MM.1S (cell line): ENCODE measurements at regions not wholly inside any gene's neighbourhood (a gene's known extent, or its start where the extent isn't known, plus 50 kb on each side); places are given as distances from the start of the nearest gene placed in this dataset.
"Not testable (repeated sequence)": the region's sequence is repeated elsewhere in the genome, so short reads cannot be mapped to it uniquely, and the experiment has no call there.

Experiments used
- DNase-seq: peaks from one replicate; pipeline ENCODE4 v3.0.0-alpha.2; 2015
- H2AFZ ChIP-seq: fragments of 300-600 bp; sonication (generic); 2 replicates; pipeline ENCODE4 v1.6.0; 2016; ENCODE audit warnings: antibody characterized with exemption, low read length
- H3F3A ChIP-seq: fragments of 300-600 bp; sonication (generic); 2 replicates; pipeline ENCODE4 v1.6.1; 2016; ENCODE audit warnings: mild to moderate bottlenecking, antibody characterized with exemption, low read length, moderate library complexity, mixed read lengths; ENCODE audit not compliant: insufficient read depth
- H3K27ac ChIP-seq: fragments of 300-600 bp; sonication (generic); 2 replicates; pipeline ENCODE4 v1.5.1; 2016; ENCODE audit warnings: mild to moderate bottlenecking, low read length
- H3K27me3 ChIP-seq: fragments of 300-600 bp; sonication (generic); replicated peaks from 2 replicates; pipeline ENCODE4 v1.6.0; 2016; ENCODE audit warnings: low read length; ENCODE audit not compliant: insufficient read depth
- H3K36me3 ChIP-seq: fragments of 300-600 bp; sonication (generic); replicated peaks from 2 replicates; pipeline ENCODE4 v1.6.1; 2016; ENCODE audit warnings: mild to moderate bottlenecking, low read length, mixed read lengths; ENCODE audit not compliant: insufficient read depth
- H3K4me1 ChIP-seq: fragments of 300-600 bp; sonication (generic); 2 replicates; pipeline ENCODE4 v1.6.1; 2016; ENCODE audit warnings: low read length, mixed read lengths
- H3K4me2 ChIP-seq: fragments of 300-600 bp; sonication (generic); 2 replicates; pipeline ENCODE4 v1.6.0; 2016; ENCODE audit warnings: low read depth, low read length
- H3K4me3 ChIP-seq: fragments of 300-600 bp; sonication (generic); 2 replicates; pipeline ENCODE4 v1.5.1; 2016; ENCODE audit warnings: low read length, mixed read lengths
- H3K79me2 ChIP-seq: fragments of 300-600 bp; sonication (generic); 2 replicates; pipeline ENCODE4 v1.6.1; 2016; ENCODE audit warnings: mixed run types, low read length, mixed read lengths
- H3K9ac ChIP-seq: fragments of 300-600 bp; sonication (generic); 2 replicates; pipeline ENCODE4 v1.6.1; 2016; ENCODE audit warnings: low read length, mixed read lengths
- H3K9me2 ChIP-seq: fragments of 300-600 bp; sonication (generic); replicated peaks from 2 replicates; pipeline ENCODE4 v1.6.1; 2016; ENCODE audit warnings: mild to moderate bottlenecking, low read length, mixed read lengths; ENCODE audit not compliant: insufficient read depth
- H3K9me3 ChIP-seq: fragments of 300-600 bp; sonication (generic); replicated peaks from 2 replicates; pipeline ENCODE4 v1.6.1; 2016; ENCODE audit warnings: mild to moderate bottlenecking, low read length, mixed read lengths; ENCODE audit not compliant: insufficient read depth
- H4K20me1 ChIP-seq: fragments of 300-600 bp; sonication (generic); 2 replicates; pipeline ENCODE4 v1.6.1; 2016; ENCODE audit warnings: mild to moderate bottlenecking, low read length, moderate library complexity, mixed read lengths; ENCODE audit not compliant: insufficient read depth
- EZH2 ChIP-seq: fragments of 300-600 bp; sonication (generic); optimal IDR thresholded peaks from 2 replicates; pipeline ENCODE3; 2017; ENCODE audit warnings: low read depth, mild to moderate bottlenecking, antibody characterized with exemption, low read length, mixed read lengths
- EZH2phosphoT487 ChIP-seq: fragments of 300-600 bp; sonication (generic); IDR thresholded peaks from 2 replicates; pipeline ENCODE4 v1.6.1; 2018; ENCODE audit warnings: antibody characterized with exemption, low read length
- TF ChIP-seq, protein P1 (sequence below): fragments of 300-600 bp; sonication (generic); IDR thresholded peaks from 2 replicates; pipeline ENCODE4 v1.5.1; 2016; ENCODE audit warnings: antibody characterized with exemption, low read length, mixed read lengths

DNA sequence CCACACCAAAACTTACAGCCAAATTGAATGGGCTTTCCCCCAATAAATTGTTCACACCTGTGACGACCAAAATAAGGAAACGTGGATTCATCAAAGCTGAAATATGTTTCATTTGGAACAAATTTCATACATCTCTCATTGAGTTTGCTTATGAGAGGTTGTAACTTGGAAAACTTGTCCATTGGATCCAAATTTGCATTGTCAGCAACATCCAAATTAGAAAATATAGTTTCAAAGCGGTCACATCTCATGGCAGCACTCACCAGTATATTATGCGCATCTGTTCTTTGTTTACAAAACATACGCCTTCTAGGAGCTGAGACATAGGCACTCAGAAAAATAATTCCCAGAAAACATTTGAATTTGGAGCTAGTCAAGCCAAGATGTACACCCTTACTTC is 1028.2 kb upstream of the USP15 start:
- Histone ChIP-seq H3K79me2 (no peaks in the 10 kb centered on the region), H3K27me3 (no peaks in the 10 kb centered on the region), H3K9me2 (no peaks in the 10 kb centered on the region), H3K4me1 (no peaks in the 10 kb centered on the region), H3K9me3 (no peaks in the 10 kb centered on the region), H3K9ac (no peak overlapping the region), H3K4me2 (no peak overlapping the region), H3F3A (no peaks in the 10 kb centered on the region), H3K36me3 (no peaks in the 10 kb centered on the region), H3K4me3 (no peak overlapping the region), H3K27ac (no peak overlapping the region), H2AFZ (no peak overlapping the region), H4K20me1 (no peaks in the 10 kb centered on the region)
- no peak for DNase-seq
- TF ChIP-seq, protein P1, sequence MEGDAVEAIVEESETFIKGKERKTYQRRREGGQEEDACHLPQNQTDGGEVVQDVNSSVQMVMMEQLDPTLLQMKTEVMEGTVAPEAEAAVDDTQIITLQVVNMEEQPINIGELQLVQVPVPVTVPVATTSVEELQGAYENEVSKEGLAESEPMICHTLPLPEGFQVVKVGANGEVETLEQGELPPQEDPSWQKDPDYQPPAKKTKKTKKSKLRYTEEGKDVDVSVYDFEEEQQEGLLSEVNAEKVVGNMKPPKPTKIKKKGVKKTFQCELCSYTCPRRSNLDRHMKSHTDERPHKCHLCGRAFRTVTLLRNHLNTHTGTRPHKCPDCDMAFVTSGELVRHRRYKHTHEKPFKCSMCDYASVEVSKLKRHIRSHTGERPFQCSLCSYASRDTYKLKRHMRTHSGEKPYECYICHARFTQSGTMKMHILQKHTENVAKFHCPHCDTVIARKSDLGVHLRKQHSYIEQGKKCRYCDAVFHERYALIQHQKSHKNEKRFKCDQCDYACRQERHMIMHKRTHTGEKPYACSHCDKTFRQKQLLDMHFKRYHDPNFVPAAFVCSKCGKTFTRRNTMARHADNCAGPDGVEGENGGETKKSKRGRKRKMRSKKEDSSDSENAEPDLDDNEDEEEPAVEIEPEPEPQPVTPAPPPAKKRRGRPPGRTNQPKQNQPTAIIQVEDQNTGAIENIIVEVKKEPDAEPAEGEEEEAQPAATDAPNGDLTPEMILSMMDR: no peak
- TF ChIP-seq EZH2phosphoT487 (no peak), EZH2 (no peak)

DNA sequence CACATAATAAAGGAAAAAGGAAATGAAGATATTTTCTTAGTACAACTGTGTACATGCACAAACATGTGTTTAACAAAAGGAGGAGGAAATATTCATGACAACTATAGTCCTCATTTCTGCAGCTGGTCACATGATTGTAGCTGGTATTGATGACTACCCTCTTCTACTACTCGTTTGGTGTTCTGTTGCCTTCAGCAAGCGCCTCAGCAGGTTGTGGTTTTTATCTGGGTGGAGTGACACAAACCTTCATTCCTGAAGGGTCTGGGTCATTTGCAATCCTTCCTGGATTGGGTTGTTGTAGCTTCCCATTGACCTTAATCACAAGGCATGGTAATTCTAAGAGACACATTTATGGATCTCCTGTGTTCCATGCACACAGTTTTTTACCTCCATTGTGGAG is 1009.9 kb upstream of the USP15 start:
- Histone ChIP-seq H3K4me2 (no peak overlapping the region), H3K27me3 (no peaks in the 10 kb centered on the region), H4K20me1 (no peaks in the 10 kb centered on the region), H3F3A (no peaks in the 10 kb centered on the region), H3K79me2 (no peaks in the 10 kb centered on the region), H3K9ac (no peak overlapping the region), H3K4me3 (no peak overlapping the region), H3K9me2 (no peaks in the 10 kb centered on the region), H3K36me3 (no peaks in the 10 kb centered on the region), H3K4me1 (no peaks in the 10 kb centered on the region), H3K9me3 (no peaks in the 10 kb centered on the region), H2AFZ (no peak overlapping the region), H3K27ac (no peak overlapping the region)
- TF ChIP-seq, protein P1: no peak
- TF ChIP-seq EZH2 (no peak), EZH2phosphoT487 (no peak)
- DNase-seq: no peak

DNA sequence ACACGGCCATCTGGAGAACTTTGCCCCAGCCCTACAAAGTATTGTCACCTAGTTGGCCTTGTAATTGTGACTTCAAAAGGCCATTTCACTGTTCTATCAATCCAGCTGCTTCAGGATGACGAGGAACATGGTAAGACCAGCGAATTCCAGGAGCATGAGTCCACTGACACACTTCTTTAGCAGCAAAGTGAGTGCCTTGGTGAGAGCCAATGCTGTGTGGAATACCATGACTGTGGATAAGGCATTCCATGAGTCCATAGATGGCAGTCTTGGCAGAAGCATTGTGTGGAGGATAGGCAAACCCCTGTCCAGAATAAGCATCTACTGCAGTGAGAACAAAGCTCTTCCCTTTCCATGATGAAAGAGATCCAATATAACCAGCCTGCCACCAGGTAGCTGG is 1009.1 kb upstream of the USP15 start:
- no peak for DNase-seq
- H3K4me2 ChIP-seq: no peak overlapping the region
- H3K27ac ChIP-seq: no peak overlapping the region
- no peaks in the 10 kb centered on the region for H3K9me2 ChIP-seq
- no peaks in the 10 kb centered on the region for H3K27me3 ChIP-seq
- H3F3A ChIP-seq: no peaks in the 10 kb centered on the region
- TF ChIP-seq EZH2phosphoT487: no peak
- no peak for TF ChIP-seq EZH2
- TF ChIP-seq, protein P1: no peak
- no peak overlapping the region for H2AFZ ChIP-seq
- no peaks in the 10 kb centered on the region for H3K36me3 ChIP-seq
- no peaks in the 10 kb centered on the region for H3K79me2 ChIP-seq
- no peak overlapping the region for H3K9ac ChIP-seq
- no peak overlapping the region for H3K4me3 ChIP-seq
- no peaks in the 10 kb centered on the region for H3K4me1 ChIP-seq
- H3K9me3 ChIP-seq: no peaks in the 10 kb centered on the region
- no peaks in the 10 kb centered on the region for H4K20me1 ChIP-seq

DNA sequence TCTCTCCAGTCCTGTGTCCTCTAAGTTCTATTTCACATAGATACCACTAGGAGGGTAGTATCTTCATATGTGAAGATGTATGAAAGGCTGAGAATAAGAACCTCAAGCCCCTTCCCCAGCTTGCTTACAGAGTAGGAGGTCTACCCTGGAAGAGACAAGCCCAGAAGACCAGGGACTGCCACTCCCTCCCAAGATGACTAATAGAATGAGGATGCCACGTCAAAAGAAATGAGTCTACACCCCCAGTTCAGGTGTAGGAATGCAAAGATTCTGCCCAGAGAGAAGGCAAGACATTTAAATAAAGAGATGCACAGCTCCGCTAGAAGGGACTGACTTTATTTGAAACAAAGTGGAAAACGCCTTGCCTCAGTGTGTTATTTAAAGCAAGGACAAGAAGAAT is 1006.0 kb upstream of the USP15 start:
- no peak overlapping the region for H3K4me2 ChIP-seq
- no peaks in the 10 kb centered on the region for H3K9me3 ChIP-seq
- no peaks in the 10 kb centered on the region for H3K4me1 ChIP-seq
- 0 out of 2 replicates have a peak, but pooled peaks cover 3% of the 10 kb centered on the region for H3K9me2 ChIP-seq
- H3K9ac ChIP-seq: no peak overlapping the region
- TF ChIP-seq EZH2 (no peak), EZH2phosphoT487 (no peak)
- TF ChIP-seq, protein P1: no peak
- no peaks in the 10 kb centered on the region for H3K36me3 ChIP-seq
- H4K20me1 ChIP-seq: no peaks in the 10 kb centered on the region
- no peaks in the 10 kb centered on the region for H3K79me2 ChIP-seq
- H3K4me3 ChIP-seq: no peak overlapping the region
- no peaks in the 10 kb centered on the region for H3F3A ChIP-seq
- H3K27me3 ChIP-seq: no peaks in the 10 kb centered on the region
- H2AFZ ChIP-seq: no peak overlapping the region
- H3K27ac ChIP-seq: no peak overlapping the region
- no peak for DNase-seq

DNA sequence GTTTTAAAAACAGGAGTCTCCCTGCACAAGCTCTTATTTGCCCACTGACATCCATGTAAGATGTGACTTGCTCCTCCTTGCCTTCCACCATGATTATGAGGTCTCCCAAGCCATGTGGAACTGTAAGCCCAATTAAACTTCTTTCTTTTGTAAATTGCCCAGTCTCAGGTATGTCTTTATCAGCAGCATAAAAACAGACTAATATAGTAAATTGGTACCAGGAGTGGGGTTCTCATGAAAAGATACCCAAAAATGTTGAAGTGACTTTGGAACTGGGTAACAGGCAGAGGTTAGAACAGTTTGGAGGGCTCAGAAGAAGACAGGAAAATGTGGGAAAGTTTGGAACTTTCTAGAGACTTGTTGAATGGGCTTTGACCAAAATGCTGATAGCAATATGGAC is 995.9 kb upstream of the USP15 start:
- not testable (repeated sequence) for H3K4me3 ChIP-seq, H3K9ac ChIP-seq, H3K27me3 ChIP-seq, H3K9me2 ChIP-seq, DNase-seq, H3K4me2 ChIP-seq, H2AFZ ChIP-seq, H3K9me3 ChIP-seq, H3K36me3 ChIP-seq, H3K27ac ChIP-seq, H3K4me1 ChIP-seq, H3F3A ChIP-seq, H3K79me2 ChIP-seq, H4K20me1 ChIP-seq
